T-helper 1 cell (primary cell): ENCODE measurements at regions not wholly inside any gene's neighbourhood (a gene's known extent, or its start where the extent isn't known, plus 50 kb on each side); places are given as distances from the start of the nearest gene placed in this dataset.

Experiments used
- DNase-seq, 5 donors: peaks; one replicate each; pipeline ENCODE4 v3.0.0-alpha.2; 2012 to 2020

- no peak for DNase-seq
These were observed 284.4 kb downstream of the SHQ1 start for GRCh38 chr3:72563690-72564370.

- no peak for DNase-seq
These were observed 287.2 kb downstream of the SHQ1 start for GRCh38 chr3:72560846-72561675.

DNA sequence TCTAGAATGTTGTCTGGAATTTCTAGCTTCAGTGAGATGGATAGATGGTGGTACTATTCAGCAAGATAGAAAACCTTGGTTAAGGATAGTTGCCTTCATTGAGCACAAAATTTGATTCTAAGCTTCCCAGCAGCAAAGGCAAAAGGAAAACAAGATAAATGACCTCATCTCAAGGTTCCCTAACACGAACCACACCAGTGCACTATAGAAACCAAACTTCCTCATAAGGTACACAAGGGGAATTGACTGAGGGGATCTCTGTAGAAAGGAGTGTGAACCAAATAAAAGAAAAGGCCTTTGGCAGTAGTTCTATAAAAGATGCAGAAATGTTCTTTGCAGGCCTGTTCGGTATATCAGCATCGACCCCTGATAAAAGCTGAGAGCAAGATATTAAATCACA is 288.9 kb downstream of the SHQ1 start:
- no peak for DNase-seq

DNA sequence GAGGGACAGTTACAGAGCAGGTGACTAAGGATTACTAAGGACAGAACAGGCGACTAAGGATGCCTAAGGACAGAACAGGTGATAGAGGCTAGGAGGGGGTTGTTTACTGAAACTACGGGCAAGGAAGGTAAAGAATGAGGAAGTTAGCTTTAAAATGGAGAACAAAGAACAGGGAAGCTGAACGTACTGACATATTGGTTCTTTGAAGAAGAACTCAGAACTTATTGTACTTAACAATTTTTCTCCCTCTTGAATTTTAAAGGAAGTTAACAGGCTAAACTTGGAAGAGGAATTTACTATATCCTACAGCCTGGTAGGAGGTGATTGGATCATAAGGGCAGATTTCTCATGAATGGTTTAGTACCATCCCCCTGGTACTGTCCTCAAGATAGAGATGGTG is 290.2 kb downstream of the SHQ1 start:
- no peak for DNase-seq

DNA sequence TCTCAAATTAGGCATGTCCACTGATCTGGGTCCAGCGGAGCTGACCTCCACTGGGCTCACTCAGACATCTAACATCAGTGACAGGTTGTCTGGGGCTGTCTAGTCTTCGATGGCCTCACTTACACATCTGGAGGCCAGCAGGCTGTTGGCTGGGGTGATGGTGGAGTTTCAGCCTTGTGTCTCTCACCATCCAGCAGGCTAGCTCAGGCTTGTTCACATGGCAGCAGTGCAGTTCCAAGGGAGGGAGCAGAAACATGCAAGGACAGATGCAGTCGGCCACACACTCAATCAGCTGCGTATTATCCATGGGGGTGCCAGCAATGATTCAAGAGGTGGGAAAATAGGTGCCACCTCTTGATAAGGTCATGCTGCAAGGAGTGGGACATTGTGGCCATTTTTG is 292.5 kb downstream of the SHQ1 start:
- no peak for DNase-seq

GRCh38 chr3:72554689-72555088 is 293.6 kb downstream of the SHQ1 start:
- no peak for DNase-seq

DNA sequence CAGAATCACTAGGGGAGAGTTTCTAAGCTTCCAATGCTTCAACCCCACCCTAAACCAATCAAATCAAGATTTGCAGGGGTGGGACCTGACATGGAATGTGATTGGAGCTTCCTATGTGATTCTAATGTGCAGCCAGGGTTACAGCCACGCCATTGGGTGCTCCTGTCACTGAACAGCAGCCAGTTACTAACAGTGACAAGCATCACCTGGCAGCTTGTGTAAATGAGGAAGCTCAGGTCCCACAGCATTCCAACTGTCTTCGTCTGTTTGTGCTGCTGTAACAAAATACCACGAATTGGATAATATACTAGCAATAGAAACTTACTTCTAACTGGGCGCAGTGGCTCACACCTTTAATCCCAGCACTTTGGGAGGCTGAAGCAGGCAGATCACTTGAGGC is 294.9 kb downstream of the SHQ1 start:
- no peak for DNase-seq

DNA sequence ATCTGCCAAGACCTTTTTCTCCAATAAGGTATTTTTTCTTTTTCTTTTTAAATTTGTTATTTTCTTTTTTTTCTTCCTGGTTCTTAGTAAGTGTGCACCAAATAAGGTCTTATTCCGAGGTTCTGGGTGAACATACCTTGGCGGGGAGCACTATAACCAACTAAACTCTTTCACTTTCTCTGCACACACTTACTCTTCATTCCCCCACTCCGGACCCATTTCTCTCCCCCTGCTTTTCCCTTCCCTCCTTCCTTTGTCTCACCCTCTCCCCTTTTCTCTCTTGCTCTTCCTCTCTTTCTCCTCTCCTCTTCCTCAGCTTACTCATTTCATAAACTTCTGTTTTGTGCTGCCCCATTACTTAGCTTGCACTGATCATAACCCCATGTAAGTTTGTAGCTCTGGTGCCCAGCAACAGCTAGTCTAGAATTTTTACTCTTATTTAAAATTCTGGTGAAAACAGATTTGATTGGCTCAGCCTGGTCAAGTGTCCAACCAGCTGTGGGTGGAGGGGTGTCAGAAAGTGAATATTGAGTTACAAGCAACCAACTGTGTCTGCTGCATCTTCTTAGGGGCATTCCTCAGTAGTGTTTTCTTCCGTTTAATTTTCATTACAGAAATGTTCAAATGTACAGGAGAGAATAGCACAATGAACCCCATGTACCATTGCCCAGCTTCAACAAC is 297.5 kb downstream of the SHQ1 start:
- DNase-seq = no peak

DNA sequence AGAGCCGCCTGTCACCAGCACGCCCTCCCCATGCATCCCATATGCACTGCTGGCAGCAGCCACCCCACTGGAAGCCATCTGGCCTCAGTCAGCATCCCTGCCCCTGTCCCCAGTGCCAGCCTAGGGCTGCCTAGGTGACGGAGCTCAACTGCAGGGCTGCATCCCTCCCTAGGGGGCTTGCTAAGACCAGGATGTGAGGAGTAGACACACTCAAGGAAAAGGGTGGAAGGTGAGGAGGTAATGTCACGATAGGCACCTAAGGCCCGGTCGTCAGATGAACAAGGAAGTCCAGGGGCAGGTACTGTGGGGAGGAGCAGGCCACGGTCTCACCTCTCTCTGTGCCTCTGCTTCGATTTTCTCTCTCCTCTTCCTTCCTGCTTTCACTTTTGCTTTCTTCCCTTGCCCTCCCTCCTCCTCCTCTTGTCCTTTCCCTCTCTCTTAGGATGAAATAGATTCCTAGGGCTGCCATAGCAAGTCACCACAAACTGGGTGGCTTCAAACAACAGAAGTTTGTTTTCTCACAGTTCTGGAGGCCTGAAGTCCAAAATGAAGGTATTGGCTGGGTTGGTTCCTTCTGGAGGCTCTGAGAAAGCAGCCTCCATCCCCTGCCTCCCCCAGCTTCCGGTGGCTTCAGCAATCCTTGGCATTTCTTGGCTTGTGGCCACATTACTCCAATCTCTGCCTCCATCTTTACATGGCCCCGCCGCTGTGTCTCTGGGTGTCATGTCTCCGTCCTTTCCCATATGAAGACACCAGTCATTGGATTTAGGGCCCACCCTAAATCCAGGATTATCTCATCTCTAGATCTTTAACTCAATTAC is 298.3 kb downstream of the SHQ1 start:
- peak in 1 of 5 donors; percentile 46 for DNase-seq

GRCh38 chr3:72548981-72549380 is 299.3 kb downstream of the SHQ1 start:
- no peak for DNase-seq

DNA sequence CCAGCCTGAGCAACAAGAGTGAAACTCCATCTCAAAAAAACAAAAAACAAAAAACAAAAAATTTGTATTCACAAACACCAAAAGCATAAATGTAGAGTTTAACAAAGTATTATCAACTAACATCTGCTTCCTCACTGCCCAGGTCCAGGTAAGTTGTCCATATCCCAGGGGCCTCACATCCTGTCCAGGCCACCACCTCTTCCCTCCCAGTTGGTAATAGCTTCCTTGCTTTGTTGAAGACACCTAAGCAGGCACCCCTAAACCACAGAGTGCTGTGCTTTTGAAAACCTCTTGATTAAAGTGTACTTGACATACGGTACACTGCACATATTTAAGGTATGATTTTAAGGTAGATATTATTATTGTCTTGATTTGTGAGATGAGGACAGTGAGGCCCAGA is 299.8 kb downstream of the SHQ1 start:
- DNase-seq = no peak

DNA sequence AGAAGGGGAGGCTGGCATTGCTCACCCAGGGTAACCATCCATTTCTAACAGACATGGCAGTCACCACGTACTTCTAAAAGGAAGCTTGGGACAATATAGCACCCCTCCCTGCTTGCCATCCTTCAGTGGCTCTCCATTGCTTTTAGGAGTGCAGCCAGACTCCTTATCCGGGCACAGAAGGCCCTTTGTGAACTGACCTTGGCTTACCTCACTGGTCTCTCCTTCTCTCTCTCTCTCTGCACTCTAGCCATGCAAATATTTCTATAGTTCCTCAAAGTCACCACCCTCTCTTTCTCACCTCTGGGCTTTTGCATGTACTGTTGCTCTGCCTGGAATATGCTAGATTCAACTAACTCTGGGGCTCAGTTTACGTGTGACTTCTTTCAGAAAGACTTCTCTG is 301.1 kb downstream of the SHQ1 start:
- no peak for DNase-seq

DNA sequence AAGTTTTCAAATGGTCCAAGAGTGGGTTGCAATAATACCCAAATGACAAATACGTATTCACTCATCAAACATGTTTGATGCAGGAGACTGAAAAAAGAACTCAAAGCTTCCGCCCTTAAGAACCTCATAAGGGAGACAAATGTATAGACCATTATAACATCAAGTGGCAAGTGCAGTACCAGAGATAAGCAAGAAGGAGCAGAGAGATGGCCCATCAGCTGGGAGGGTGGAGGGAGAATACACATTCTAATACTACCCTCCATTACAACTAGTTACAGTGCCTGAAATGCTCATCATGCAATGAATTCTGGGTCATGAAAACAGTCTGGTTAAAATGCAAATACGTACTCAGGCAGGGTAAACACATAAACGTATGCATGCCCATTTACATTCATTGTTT is 304.0 kb downstream of the SHQ1 start:
- DNase-seq = no peak

DNA sequence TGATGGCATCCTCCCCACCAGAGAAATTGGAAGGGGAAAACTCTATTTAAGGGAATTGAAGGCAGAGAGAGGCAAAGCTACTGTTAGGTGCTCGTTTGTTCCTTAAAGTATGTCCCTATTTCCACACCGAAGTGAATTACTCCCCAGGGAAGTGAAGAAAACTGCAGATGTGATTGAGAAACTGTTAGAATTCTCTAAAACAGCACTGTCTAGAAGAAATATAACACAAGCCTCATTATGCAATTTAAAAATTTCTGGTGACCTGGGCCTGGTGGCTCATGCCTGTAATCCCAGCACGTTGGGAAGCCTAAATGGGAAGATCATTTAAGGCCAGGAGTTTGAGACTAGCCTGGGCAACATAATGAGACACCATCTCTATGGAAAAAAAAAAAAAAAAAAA is 305.0 kb downstream of the SHQ1 start:
- no peak for DNase-seq

GRCh38 chr3:72542781-72543180 is 305.5 kb downstream of the SHQ1 start:
- no peak for DNase-seq

DNA sequence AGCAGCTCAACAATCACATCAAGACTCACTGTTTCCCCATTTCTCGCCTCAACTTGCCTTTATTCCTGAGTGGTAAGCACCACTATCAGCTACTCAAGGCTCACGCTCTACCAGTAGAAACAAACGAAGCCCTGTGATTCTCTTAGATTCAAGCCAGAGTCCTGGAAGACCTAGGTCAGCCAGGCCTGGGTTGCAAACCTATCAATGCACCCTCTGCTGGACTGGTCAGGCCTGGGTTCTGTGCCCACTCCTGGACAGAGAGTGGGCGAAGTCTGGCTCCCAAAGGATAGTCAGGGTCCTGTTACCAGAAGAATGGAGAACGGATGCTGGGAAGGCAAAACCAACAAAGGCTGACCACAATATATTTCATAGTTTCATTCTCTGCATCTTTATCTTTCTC is 308.4 kb downstream of the SHQ1 start:
- DNase-seq = no peak

DNA sequence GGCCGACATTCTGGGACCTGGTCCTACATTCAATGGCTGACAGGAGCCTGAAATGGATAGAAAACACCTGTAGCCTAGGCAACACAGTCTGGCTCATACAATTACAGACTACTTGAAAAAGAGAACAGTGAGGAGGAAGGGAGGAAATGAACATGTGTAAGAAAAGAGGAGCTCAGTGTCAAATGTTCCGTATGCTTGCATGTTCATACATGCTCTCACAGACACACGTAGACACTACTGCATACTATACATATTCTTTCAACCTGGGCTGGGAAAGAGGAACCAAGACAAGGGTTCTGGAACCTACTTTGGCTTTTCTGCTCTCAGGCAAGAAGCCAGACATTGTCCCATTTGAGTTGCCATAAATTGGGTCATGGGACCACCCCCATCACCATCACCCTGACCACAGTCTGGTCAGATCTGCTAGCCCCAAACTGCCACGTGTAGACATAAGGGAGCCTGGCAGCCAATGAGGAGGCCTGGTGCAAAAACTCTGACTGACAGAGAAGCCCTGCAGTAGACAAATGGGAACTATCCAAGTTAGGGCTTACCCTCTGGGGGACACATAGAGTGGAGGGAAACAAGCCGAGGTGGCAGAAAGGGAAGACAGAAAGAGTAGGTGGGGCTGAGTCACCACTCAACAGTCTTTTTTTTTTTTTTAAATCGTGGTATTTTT is 310.0 kb downstream of the SHQ1 start:
- no peak for DNase-seq

DNA sequence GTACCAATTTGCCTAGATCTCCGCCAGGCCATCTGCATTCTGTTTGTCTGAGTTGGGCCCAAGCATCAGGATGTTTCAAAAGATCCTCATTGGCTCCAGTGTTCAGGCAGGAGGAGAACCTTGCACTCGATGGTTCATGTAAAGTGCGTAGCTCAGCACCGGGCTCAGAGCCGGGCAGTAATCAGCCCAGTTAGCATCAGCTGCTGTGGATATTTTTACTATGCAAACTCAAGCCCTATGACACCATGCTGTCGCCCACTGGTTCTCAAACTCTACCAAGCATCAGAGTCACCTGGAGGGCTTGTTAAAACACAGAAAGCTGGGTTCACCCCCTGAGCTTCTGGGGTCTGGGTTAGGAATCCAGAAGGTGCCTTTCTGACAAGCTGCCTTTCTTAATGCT is 310.8 kb downstream of the SHQ1 start:
- no peak for DNase-seq

DNA sequence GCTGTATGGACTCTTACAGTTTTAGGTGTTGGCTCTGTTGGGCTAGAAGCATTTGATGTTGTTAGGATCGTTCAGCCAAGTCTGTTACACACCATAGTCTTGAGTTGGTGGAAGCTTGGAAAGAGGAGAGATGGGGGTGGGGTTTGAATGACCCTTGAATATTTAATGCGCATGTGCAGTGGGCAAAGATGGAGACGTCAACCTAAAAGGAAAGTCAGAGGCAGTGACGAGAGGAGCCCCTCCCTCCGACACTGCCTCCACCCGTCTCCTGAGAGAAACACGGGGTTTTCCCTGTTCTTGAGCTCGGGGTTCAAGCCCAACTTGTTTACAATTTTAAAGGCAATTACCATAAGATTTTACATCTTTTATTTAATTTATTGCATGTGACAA is 311.4 kb downstream of the SHQ1 start:
- no peak for DNase-seq

GRCh38 chr3:72536206-72536877 is 311.9 kb downstream of the SHQ1 start:
- DNase-seq = no peak

DNA sequence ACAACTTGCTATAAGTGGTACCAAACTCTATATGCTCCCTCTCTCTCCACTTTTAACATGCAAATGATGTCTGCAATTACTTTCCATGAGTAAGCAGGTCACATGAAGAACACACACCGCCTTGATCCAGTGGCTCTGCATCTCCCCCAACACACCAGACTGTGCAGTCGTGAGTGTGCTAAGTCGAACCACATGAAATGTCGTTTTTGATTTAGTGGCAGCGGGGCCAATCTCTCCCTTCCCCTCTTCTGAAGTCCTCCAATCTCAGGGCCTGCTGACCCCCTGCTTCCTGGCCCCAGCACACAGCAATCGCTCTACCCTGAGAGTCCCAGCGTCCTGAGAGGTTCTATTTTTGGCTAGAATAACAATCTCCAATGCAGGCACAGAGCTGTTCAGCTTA is 312.5 kb downstream of the SHQ1 start:
- no peak for DNase-seq
